Left renal pelvis (tissue), 4 donors: ENCODE measurements at regions not wholly inside any gene's neighbourhood (a gene's known extent, or its start where the extent isn't known, plus 50 kb on each side); places are given as distances from the start of the nearest gene placed in this dataset.

Experiments
- DNase-seq, 4 donors: peaks; one replicate each; pipeline ENCODE4 v3.0.0-alpha.2; 2013; ENCODE audit warnings: low read depth in 4 of 4, low spot score in 3 of 4

DNA sequence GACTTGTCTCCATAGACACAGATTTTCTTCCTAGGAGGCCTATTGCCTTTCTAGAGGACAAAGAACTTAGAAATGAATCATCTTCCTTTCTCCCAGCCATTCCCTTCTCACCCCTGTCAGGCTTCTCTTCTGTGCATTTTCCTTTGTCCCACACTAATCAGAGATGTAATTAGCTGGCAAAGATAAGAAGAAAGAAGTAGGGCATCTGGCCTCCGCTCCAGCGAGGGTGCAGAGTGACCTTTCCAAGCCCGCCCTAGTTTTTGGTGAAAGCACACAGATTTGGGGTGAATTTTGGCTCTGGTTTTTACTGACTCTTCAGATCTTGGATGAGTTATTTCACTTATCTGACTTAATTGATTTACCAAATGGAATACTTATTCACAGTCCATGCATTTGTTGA, 626.5 kb downstream of the ZEB2 start:
- no peak for DNase-seq

DNA sequence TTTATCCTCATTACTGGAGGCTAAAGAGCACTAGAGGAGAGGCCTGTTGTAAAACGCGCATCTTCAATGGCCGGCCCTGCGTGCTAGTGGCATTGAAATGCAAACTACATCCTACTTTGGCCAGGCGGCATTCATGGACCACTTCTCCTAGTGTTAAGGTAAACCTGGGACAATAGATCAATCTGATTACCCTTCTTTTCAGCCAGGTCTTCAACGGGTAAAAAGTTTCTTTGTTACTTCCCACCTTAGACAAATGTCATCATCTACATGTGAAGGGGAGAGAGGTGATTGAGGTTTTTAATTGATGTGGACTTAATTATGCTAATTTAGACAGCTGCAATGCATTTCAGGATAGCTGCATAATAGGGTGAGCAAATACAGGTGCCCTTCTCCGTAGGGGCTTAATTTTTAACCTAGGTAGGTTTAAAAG, 628.0 kb downstream of the ZEB2 start:
- no peak for DNase-seq

DNA sequence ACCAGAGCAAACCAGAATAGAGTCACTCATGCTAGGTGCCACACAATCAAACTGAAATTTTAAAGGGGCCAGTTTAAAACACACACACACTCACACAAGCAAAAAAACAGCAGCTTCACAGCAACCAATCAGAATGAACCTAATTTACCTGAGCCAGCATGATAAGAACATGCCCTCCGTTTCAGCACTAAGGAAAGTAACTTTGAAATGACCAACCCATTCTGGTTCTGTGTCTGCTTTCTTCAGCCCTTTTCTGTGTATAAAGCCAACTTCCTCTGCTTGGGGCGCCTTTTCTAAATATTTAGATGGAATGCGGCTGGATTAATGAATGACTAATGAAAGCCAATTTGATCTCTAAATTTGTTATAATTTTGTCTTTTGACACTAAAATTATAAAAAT, 629.1 kb downstream of the ZEB2 start:
- no peak for DNase-seq

DNA sequence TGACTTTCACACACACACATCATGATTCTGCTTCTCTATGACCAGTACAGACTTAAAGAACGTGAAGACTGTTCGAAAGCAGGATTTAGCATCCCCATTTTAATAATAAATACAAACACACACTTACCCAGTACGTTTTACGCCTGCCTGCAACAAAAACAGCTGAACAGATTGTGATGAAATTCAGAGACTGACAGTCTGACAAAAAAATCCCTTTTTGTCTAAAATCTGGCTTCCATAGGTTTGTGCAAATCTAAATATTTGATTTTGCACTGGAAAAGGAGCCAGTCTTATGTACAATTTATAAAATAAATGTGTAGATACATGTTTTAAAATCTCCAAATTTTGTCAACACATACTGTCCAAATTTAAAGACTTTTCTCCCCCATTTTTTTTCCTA, 630.7 kb downstream of the ZEB2 start:
- DNase-seq = no peak

DNA sequence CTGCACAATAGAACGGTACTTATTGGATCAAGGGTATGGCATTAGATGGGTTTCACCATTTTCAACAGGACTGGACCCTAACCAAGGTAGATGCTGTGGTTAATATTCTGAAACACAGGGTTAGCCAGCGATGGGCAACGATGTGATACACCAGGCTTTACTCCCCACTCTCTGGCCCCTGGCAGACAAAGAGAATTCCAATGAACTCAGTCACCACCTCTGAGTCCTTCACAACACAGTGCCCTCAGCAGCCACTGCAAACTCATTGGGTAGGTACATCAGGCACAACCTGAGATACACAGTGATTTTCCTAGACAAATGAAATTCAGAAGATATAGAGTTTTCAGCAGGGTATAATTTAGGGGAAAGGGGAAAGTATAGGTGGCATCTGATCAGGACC, 634.5 kb downstream of the ZEB2 start:
- DNase-seq = no peak

DNA sequence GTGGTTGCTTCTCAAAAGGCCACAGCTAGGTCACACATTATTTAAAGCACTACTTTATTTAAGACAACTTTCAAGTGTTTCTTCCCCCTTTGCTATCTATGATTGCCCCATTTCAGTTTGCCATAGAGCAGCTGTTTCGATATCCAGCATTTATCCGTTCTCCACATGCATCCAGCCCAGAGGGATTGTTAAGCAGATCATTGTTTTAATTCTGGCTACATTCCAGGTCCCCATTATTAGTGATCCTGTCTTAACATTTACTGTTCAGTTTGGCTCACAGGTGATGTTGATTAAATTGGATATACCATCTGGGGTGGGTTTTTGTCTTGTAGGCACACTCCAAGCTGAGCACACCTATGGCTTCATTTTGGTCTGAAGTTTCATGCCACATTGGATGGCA, 638.7 kb downstream of the ZEB2 start:
- no peak for DNase-seq

DNA sequence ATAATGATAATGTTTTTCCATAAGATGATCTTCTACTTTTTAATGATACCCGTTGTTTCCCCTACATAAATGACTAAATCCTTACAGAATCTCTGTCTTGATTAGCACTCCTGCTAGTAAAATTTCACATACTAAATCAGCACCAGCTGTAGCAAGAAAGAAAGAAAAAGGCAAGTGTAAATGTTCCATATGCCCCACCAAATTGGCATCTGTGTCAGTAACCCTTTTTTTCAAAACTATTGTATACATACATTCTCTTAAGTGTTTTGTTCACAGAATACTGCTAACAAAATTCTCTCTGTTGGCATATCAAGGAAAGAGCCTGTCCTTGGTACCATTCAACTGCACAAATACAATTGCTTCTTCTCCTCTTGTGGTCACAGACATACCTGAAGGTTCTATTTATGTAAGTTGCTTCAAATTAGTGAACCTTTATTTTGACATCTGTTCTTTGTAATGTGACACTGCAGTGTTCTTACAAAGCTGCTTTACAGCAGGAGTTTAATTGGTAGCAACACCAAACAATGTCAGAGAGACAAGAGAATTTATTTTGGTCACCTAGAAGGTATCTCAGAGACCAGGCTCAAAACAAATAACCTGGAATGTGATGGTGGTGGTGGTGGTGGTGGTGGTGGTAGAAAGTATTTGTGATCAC, 641.9 kb downstream of the ZEB2 start:
- DNase-seq = no peak

DNA sequence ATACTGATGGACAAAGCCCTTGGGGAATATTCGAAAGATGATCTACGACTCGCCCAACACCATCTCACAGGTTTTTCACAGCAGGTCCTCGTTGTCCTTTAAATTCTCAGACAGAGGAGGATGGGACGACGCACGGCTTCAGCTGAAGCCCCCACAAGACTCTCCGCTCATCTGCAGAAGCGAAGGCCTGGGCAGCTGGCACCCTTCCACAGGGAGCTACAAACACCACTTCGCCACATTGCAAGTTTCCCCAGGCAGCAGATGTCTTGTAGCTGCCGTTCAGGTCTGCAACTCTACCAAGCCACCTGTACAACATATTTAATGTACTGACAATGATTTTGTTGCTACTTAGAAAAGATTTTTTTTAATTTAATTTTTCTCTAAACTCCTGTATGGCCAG, 642.9 kb downstream of the ZEB2 start:
- DNase-seq = no peak

DNA sequence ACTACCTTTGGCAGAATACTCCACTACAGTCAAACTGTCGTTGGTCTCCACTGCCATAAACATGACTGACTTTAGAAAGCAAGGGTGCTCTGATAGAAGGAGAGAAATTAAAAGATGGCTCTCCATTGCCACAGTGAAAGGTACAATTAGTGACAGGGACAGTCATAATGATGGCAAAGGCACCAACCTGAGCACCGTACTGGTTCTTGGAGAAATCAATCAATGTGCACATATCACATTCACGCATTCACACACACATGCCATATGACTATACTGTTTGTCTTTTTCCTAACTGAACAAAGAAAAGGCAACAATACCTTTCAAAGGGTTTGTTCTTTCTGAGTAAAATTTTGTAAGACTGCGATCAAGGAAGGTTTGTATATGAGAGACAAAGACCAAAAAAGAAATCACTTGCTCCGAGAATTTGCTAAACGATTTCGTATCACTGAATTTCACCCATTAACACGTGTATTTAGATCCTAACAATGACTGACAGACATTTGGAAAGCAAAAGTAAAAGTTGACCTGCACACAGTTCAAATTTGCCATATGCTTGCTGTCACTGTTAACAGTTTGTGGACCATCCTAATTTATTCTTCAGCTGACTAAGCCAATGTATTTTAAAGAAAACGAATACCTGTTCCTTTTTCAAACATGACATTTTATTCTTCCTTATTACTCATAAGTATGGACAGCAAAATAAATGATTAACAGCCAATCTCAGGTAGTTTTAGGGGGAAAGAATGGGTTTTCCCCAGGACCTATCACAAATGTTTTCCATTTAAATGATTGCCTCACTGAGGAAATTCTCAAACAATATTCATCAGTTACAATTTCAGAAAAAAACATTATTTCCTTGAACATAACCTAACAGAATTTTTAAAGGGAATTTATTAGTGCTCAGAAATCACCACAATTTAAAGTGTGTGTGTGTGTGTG, 644.4 kb downstream of the ZEB2 start:
- DNase-seq = no peak

DNA sequence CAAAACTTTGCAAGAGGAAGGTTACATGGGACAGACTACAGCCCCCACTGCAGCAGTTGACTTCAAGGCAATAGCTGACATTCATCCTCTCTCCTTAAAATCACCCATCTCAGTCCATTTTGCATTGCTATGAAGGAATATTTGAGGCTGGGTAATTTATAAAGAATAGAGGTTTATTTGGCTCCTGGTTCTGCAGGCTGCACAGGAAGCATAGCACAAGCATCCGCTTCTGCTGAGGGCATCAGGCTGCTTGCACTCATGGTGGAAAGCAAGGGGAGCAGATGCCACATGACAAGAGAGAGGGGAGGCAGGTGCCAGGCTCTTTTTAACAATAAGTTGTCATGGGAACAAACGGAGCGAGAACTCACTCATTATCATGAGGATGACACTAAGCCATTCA, 646.0 kb downstream of the ZEB2 start:
- no peak for DNase-seq

DNA sequence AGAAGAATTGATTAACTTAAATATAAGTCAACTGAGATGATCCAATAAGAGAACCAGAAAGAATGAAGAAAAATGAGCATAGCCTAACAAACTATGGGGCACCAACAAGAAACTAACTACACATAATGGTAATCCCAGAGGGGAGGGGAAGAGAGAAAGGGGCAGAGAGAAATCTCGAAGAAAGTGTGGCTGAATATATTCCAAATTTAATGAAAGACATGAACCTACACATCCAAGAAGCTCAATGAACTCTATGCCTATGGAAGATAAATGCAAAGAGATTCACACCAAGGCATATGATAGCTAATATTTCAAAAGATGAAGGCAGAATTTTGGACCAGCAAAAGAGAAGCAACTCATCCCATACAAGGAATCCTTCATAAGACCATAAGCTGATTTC, 649.2 kb downstream of the ZEB2 start:
- DNase-seq = no peak

DNA sequence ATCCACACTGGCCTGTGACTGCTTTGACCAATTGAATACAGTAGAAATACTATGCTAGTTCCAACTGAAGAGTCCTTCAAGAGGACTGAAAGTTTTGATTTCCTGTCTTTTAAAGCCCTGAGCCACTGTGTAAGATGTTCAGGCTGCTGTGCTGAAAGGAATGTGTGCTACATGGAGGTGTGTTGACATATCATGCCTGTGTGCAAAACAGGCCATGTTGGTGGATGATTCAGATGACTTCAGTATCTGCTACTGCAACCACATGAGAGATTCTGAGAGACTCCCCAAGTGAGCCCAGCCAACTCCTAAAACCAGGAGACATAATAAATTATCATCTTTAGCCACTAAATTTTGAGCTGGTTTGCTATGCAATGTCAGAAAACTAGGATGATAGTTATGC, 662.9 kb downstream of the ZEB2 start:
- DNase-seq = no peak

DNA sequence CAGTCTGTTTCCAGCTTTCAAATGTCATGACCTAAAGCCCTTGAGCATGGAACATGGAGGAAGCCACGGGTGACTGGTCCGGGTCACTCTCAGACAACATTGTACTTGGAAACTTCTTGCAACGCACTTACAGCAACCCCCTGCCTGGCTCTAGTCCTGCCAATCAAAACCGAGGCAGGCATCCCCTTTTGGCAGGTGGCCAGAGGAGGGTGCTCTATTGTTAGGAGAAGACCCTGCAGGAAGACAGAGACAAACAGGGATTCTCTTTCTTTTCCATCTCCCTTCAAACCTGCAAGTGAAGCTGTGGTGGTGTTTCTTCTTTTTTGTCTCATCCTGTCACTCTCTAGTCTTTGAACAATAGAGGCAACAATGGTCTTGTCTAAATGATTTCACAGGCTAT, 667.2 kb downstream of the ZEB2 start:
- no peak for DNase-seq

DNA sequence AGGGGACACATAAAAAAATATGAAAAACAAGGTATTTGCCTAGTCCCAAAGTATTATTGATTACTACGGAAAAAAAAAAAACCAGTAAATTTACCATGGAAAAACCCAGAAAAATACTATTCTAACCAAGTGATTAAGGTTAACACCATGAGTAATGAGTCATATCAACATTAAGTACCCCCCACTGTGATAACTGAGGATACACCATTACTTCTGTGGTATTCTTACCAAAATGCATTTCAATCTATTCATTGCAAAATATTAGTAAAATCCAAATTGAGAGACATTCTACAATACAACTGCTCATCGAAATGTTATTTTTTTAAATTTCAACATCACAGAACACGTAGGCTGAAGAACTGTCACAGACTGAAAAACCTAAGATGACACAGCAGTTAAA, 669.8 kb downstream of the ZEB2 start:
- no peak for DNase-seq

DNA sequence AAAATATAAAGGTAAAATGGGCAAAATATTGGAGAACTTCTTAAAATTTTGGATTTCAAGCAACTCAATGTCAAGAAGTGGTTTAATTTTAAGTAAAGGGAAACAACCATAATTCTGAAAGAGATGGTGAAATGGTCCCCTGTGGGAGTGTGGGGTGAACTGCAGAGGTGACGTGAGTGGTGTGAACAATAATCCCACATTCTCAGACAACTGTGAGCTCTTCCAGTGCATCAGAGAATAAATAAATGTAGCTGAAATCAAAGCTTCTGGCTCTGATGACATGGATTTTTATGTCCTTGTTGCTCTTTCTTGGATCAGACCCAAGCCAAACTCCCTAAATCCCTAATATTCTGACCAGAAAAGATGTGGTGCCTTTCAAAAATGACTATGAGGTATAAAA, 672.7 kb downstream of the ZEB2 start:
- DNase-seq = no peak

DNA sequence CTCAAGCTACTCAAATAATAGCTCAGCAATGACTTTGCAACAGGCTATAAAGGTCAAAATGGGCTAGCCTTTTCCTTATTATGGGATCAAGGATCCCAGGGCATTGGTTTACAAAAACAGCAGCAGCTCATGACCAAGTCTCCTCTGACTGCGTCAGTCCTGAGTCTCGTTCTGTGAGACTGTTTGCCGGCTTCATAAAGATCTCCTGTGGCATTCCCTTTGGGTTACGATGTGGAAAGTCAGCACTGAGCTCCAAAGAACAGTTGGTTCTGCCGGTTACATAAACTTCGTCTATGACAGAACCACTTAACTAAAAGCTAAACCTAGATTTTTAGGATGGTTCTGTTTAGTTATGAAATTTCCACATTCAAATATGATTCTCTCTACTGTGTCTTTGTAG, 674.9 kb downstream of the ZEB2 start:
- DNase-seq = no peak

DNA sequence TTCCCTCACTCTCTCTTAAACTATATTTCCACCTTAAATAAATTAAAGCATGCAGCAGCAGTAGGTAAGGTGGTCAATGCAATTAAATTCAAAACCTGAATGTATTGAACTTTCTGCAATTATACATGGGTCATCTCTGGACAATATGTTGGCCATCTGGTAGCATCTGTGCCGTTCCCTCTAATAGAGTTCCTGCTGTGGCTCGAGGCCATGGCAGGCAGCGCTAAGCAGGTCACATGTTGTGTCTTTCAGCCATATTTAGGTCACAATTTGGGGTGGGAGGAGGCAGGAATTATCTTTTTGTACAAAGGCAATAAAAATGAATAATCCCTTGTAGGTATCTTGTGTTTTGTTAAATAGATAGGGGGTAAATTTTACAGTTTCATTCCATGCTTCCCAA, 676.2 kb downstream of the ZEB2 start:
- DNase-seq = no peak

DNA sequence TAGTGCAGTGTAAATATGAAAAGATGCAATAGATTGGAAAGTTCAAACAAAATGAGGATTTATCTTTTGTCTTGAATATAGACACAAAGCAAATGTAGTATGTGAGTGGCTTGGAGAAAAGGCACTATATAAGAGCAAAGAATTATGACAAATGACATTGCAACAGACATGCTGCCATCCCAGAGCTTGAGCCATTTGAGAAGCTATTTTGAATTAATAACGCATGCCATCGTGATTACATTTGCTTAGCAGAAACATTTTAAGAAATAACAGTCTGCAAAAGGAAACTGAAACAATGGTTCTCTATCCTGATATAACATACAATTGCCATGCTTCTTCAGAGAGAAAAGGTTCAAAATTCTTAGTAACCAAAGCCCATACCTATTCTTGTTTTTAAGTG, 677.1 kb downstream of the ZEB2 start:
- no peak for DNase-seq

DNA sequence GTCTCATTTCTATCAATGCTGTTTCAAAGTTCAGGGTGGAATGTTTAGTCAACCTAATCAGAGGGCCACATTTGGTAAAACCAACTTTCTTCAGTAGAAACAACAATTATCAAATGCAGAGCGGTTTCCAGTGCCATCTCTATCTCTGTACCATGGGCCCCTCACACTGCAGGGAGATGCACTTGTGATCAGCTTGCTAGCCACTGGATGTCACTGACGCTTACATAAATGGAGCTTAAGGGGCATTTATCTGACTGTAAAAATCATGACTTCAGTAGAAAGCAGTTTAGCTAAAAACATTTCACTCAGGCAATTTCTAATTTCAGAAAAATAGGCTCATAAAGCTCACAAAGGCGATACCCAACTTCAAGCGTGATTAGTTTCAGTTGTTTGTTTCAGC, 678.0 kb downstream of the ZEB2 start:
- no peak for DNase-seq

DNA sequence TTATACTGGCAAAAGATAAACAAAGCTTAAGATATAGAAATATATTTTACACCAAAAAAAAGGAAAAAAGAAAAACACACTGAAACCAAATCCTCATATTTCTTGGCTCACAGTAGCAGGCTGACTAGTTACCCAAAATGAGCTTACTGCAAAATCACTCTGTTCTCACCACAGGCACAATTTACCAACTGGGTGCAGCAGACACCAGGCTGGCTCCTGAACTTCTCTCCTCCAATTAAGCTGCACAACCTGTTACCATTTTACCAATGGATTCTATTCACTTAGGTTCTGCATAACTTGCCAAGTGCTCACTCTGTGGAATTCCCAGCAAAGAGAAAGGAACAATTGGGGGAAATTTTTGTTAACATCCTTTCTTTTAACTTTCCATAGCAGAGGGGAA, 679.3 kb downstream of the ZEB2 start:
- DNase-seq = no peak

DNA sequence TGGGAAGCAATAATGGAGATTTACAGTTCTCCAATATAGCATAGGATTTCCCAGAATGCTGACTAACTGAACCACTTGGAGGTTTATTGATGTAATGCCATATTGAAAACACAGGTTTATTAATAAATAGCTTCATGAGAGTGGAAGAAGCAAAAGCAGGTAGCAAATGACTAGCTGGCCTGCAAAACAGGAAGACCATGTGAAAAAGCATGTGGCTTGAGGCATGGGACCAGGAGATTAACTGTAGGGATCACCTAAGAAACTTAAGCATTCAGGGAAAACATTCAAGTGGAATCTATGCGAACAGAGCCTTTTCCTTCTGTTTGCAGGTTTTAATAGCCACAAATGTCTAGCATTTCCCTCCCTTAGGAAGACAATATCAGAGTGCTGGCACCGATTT, 679.7 kb downstream of the ZEB2 start:
- no peak for DNase-seq

DNA sequence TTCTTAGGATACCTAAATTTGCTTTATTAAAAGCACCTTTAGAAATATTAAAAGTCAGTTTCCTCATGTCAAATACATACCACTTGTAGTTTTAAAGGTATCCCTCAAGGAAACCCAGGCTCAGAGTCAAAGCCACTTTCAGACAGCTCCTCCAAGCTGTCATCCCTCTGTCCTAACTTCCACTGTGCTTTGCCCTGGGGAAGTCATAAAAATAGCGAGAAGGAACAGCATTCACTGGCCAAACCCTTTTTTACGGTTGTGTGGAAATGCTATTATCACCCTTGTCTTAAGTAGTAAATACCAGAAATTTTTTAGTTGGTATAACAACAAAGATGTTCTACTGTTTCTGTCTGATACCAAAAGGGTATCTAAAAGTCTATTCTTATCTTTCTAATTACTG, 680.5 kb downstream of the ZEB2 start:
- no peak for DNase-seq
